Smooth muscle cell (in vitro differentiated cells): ENCODE measurements at regions not wholly inside any gene's neighbourhood (a gene's known extent, or its start where the extent isn't known, plus 50 kb on each side); places are given as distances from the start of the nearest gene placed in this dataset.

ENCODE experiments used
- DNase-seq: peaks from one replicate; lab custom pipeline; 2025; ENCODE audit not compliant: unreplicated experiment; lab: John Stamatoyannopoulos, UW
- H2AFZ ChIP-seq: fragments of 200-600 bp; sonication (generic); 2 replicates; pipeline ENCODE4 v1.6.0; 2016; ENCODE audit warnings: antibody characterized with exemption, low read depth, mild to moderate bottlenecking
- H3F3A ChIP-seq: fragments of 200-600 bp; sonication (generic); 2 replicates; pipeline ENCODE4 v1.6.0; 2017; ENCODE audit warnings: antibody characterized with exemption, low read depth
- H3K27ac ChIP-seq: fragments of 200-600 bp; sonication (generic); 2 replicates; pipeline ENCODE4 v1.5.1; 2016; ENCODE audit warnings: low read depth, mild to moderate bottlenecking
- H3K27me3 ChIP-seq: fragments of 200-600 bp; sonication (generic); 2 replicates; pipeline ENCODE4 v1.6.1; 2016; ENCODE audit warnings: low read depth, mild to moderate bottlenecking
- H3K36me3 ChIP-seq: fragments of 200-600 bp; sonication (generic); 2 replicates; pipeline ENCODE4 v1.5.1; 2016; ENCODE audit warnings: low read depth
- H3K4me1 ChIP-seq: fragments of 200-600 bp; sonication (generic); 2 replicates; pipeline ENCODE4 v1.5.1; 2016; ENCODE audit warnings: low read depth
- H3K4me2 ChIP-seq: fragments of 200-600 bp; sonication (generic); 2 replicates; pipeline ENCODE4 v1.6.0; 2016; ENCODE audit warnings: mild to moderate bottlenecking
- H3K4me3 ChIP-seq: fragments of 200-600 bp; sonication (generic); 2 replicates; pipeline ENCODE4 v1.5.1; 2016; ENCODE audit warnings: mild to moderate bottlenecking
- H3K79me2 ChIP-seq: fragments of 200-600 bp; sonication (generic); 2 replicates; pipeline ENCODE4 v1.6.0; 2016; ENCODE audit warnings: low read depth, mild to moderate bottlenecking
- H3K9ac ChIP-seq: fragments of 200-600 bp; sonication (generic); 2 replicates; pipeline ENCODE4 v1.6.0; 2016; ENCODE audit warnings: low read depth
- H3K9me3 ChIP-seq: fragments of 200-600 bp; sonication (generic); replicated peaks from 2 replicates; pipeline ENCODE4 v1.5.1; 2016; ENCODE audit warnings: low read depth
- H4K20me1 ChIP-seq: fragments of 200-600 bp; sonication (generic); 2 replicates; pipeline ENCODE4 v1.6.0; 2016; ENCODE audit warnings: low read depth
- WGBS: methylation state at CpG from one replicate; pipeline ENCODE4 v1.1.7; 2016; ENCODE audit warnings: low lambda C conversion rate; 5-methylcytosine and 5-hydroxymethylcytosine counted together
- TF ChIP-seq, protein P1 (sequence below): fragments of 200-600 bp; sonication (generic); IDR thresholded peaks from 2 replicates; pipeline ENCODE4 v1.5.1; 2017; ENCODE audit warnings: borderline replicate concordance, mild to moderate bottlenecking, antibody characterized with exemption; ENCODE audit not compliant: insufficient read depth, poor library complexity, severe bottlenecking

- no peak overlapping the region for H3K9ac ChIP-seq
- no peaks in the 10 kb centered on the region for H3K9me3 ChIP-seq
- H2AFZ ChIP-seq: no peak overlapping the region
- no peak for DNase-seq
- no peak overlapping the region for H3K27ac ChIP-seq
- peak overlapping the region; percentile 49 for H3K4me2 ChIP-seq
- no peaks in the 10 kb centered on the region for H3K36me3 ChIP-seq
- H3F3A ChIP-seq: no peaks in the 10 kb centered on the region
- TF ChIP-seq, protein P1, sequence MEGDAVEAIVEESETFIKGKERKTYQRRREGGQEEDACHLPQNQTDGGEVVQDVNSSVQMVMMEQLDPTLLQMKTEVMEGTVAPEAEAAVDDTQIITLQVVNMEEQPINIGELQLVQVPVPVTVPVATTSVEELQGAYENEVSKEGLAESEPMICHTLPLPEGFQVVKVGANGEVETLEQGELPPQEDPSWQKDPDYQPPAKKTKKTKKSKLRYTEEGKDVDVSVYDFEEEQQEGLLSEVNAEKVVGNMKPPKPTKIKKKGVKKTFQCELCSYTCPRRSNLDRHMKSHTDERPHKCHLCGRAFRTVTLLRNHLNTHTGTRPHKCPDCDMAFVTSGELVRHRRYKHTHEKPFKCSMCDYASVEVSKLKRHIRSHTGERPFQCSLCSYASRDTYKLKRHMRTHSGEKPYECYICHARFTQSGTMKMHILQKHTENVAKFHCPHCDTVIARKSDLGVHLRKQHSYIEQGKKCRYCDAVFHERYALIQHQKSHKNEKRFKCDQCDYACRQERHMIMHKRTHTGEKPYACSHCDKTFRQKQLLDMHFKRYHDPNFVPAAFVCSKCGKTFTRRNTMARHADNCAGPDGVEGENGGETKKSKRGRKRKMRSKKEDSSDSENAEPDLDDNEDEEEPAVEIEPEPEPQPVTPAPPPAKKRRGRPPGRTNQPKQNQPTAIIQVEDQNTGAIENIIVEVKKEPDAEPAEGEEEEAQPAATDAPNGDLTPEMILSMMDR: no peak
- no peaks in the 10 kb centered on the region for H4K20me1 ChIP-seq
- no peaks in the 10 kb centered on the region for H3K4me1 ChIP-seq
- no peaks in the 10 kb centered on the region for H3K27me3 ChIP-seq
- no peak overlapping the region for H3K4me3 ChIP-seq
- WGBS: 56% methylated on average over 8 of the region's 8 CpGs
- H3K79me2 ChIP-seq: no peaks in the 10 kb centered on the region
These were observed 707.9 kb upstream of the ID2 start for GRCh38 chr2:7973801-7974480.

DNA sequence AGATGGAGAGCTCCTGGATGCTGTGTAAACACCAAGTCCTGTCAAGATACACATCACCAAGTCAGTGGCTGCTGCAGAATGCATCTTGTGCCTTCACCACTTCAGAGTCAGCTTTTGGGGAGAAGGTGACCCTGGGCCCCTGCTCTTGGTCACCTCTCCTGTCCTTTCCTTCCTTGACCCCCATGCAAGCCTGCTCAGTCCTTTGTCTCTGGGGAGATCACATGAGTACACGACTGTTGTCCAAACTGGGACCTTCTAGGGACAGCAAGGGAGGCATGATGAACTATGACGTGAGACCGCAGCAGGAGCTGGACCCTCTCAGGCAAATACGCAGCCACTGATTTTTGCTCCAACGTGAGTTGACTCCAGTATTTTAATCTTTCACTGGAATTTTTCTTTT, 706.9 kb upstream of the ID2 start:
- H3K27me3 ChIP-seq: no peaks in the 10 kb centered on the region
- no peaks in the 10 kb centered on the region for H3K79me2 ChIP-seq
- 95% methylated on average over 5 of the region's 5 CpGs for WGBS
- H4K20me1 ChIP-seq: no peaks in the 10 kb centered on the region
- no peak overlapping the region for H3K9ac ChIP-seq
- DNase-seq: no peak
- no peak overlapping the region for H2AFZ ChIP-seq
- H3K4me3 ChIP-seq: no peak overlapping the region
- no peak overlapping the region for H3K27ac ChIP-seq
- H3K36me3 ChIP-seq: no peaks in the 10 kb centered on the region
- TF ChIP-seq, protein P1: no peak
- no peaks in the 10 kb centered on the region for H3K4me1 ChIP-seq
- no peak overlapping the region for H3K4me2 ChIP-seq
- H3F3A ChIP-seq: no peaks in the 10 kb centered on the region
- no peaks in the 10 kb centered on the region for H3K9me3 ChIP-seq

- TF ChIP-seq, protein P1: no peak
- Histone ChIP-seq H3K79me2 (no peaks in the 10 kb centered on the region), H2AFZ (no peak overlapping the region), H3K27ac (no peak overlapping the region), H3K9me3 (no peaks in the 10 kb centered on the region), H3K9ac (no peak overlapping the region), H3K36me3 (no peaks in the 10 kb centered on the region), H3F3A (no peaks in the 10 kb centered on the region), H3K27me3 (no peaks in the 10 kb centered on the region), H3K4me1 (no peaks in the 10 kb centered on the region), H3K4me3 (no peak overlapping the region), H3K4me2 (no peak overlapping the region), H4K20me1 (no peaks in the 10 kb centered on the region)
- WGBS: 76% methylated on average over 7 of the region's 7 CpGs
- no peak for DNase-seq
These were observed 705.6 kb upstream of the ID2 start for GRCh38 chr2:7976206-7976605.

DNA sequence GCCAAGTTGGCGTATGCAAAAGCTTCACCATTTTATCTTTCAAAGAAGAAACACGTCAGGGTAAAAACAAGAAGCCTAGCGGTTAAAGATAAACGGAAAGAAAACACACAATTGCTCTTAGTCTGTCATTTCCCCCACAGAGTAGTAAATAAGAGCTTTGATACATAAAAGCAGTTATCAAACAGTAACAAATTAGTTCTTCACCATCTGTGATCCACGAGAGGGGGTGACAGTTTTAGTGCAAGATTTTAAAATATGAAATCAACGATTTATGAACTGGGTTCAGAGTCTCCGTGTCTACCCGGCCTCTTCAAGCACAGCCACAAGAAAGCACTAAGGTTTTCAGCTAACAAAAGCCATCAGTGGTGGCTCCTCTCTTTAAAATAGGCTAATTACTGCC, 703.9 kb upstream of the ID2 start:
- Histone ChIP-seq H3K36me3 (no peaks in the 10 kb centered on the region), H3K4me2 (no peak overlapping the region), H4K20me1 (no peaks in the 10 kb centered on the region), H3K79me2 (no peaks in the 10 kb centered on the region), H3K9me3 (no peaks in the 10 kb centered on the region), H3K27me3 (no peaks in the 10 kb centered on the region), H3K4me3 (no peak overlapping the region), H2AFZ (no peak overlapping the region), H3K27ac (no peak overlapping the region), H3F3A (no peaks in the 10 kb centered on the region), H3K4me1 (no peaks in the 10 kb centered on the region), H3K9ac (no peak overlapping the region)
- DNase-seq: no peak
- WGBS: 72% methylated on average over 8 of the region's 8 CpGs
- TF ChIP-seq, protein P1: no peak
